ENCODE measurements at regions not wholly inside any gene's neighbourhood (a gene's known extent, or its start where the extent isn't known, plus 50 kb on each side); places are given as distances from the start of the nearest gene placed in this dataset.

- Histone ChIP-seq H2BK120ac (replicated peaks; ENCODE audit: low read depth, low read length) (no peak overlapping the region), H3K56ac (replicated peaks; ENCODE audit: insufficient read length, low read depth, low read length) (no peak overlapping the region)
- no peak for FAIRE-seq
Measured at GRCh38 chr6:132147530-132148011, 196.4 kb upstream of the CCN2 start.

More at GRCh38 chr6:132147530-132148011, 196.4 kb upstream of the CCN2 start:
- Histone ChIP-seq H4K20me1 (replicated peaks in 1 of 2; ENCODE audit: control insufficient read depth in 1 of 2, insufficient read depth in 2 of 2, low read length in 2 of 2) (no peaks in the 10 kb centered on the region), H3K27ac (ENCODE audit: low read depth, low read length) (no peak overlapping the region), H2AK5ac (ENCODE audit: low read depth, low read length) (no peak overlapping the region), H3K23ac (ENCODE audit: insufficient read length) (no peak overlapping the region), H2AFZ (ENCODE audit: low read length) (no peak overlapping the region), H3K9me3 (ENCODE audit: insufficient read depth in 2 of 2, low read depth in 1 of 2, low read length in 1 of 2) (no peaks in the 10 kb centered on the region), H3K4me1 (replicated peaks in 1 of 4; ENCODE audit: control insufficient read depth in 3 of 4, insufficient read depth in 4 of 4, low read length in 3 of 4) (peaks cover 0 to 4% (median 1%) of the 10 kb centered on the region in 4 experiments; a peak in 1 of 7 replicates), H3K36me3 (ENCODE audit: control insufficient read depth in 2 of 4, insufficient read depth in 4 of 4, low read length in 3 of 4) (no peaks in the 10 kb centered on the region), H3K27me3 (replicated peaks in 1 of 4; ENCODE audit: control insufficient read depth in 3 of 4, extremely low read depth in 1 of 4, insufficient read depth in 3 of 4, low read length in 3 of 4) (no peaks in the 10 kb centered on the region; a peak in 1 of 7 replicates), H3K79me1 (ENCODE audit: low read depth, low read length) (no peaks in the 10 kb centered on the region), H3K4ac (replicated peaks; ENCODE audit: insufficient read length, low read depth, low read length) (no peak overlapping the region), H3K79me2 (ENCODE audit: control insufficient read depth in 1 of 2, insufficient read depth in 2 of 2, low read length in 2 of 2) (no peaks in the 10 kb centered on the region), H3K4me2 (ENCODE audit: insufficient read depth in 1 of 2, low read depth in 2 of 2, low read length in 2 of 2) (no peak overlapping the region), H3K14ac (ENCODE audit: insufficient read length) (no peak overlapping the region), H4K5ac (ENCODE audit: insufficient read length, low read depth, low read length) (no peak overlapping the region), H2BK15ac (ENCODE audit: low read length) (no peak overlapping the region), H2BK12ac (ENCODE audit: low read depth, low read length) (no peak overlapping the region), H3K4me3 (ENCODE audit: extremely low read depth in 1 of 4, insufficient read depth in 2 of 4, low read depth in 3 of 4, low read length in 4 of 4) (no peak overlapping the region), H3K18ac (ENCODE audit: extremely low read depth, low read length) (no peak overlapping the region), H2BK20ac (ENCODE audit: low read length) (no peak overlapping the region; the same call in 1 of the 2 replicates), H3K23me2 (ENCODE audit: low read depth, low read length) (no peaks in the 10 kb centered on the region), H4K91ac (replicated peaks; ENCODE audit: insufficient read length, low read length) (no peak overlapping the region), H3K9ac (replicated peaks in 1 of 4; ENCODE audit: extremely low read depth in 1 of 4, low read depth in 3 of 4, low read length in 3 of 4) (no peak overlapping the region), H2BK5ac (ENCODE audit: low read depth, low read length) (no peak overlapping the region), H4K8ac (ENCODE audit: extremely low read depth, insufficient read depth, low read length) (no peak overlapping the region)
- 91% methylated on average over 2 of the region's 2 CpGs; no CpG with 5 or more reads in 1 of the 2 experiments for WGBS, 2 experiments (ENCODE audit: extremely low coverage in 1 of 2, insufficient coverage in 1 of 2, insufficient read length in 1 of 2, insufficient replicate concordance in 2 of 2, low coverage in 1 of 2, low lambda C conversion rate in 2 of 2, missing lambda C conversion rate in 1 of 2)
- ChIA-PET CTCF (ENCODE audit: partially characterized antibody) (interaction anchor here (0.6 to 1.2 kb wide), 2 partner anchors 135 to 452 kb away, joined by 3 read pairs; no protein-coding TSS in a partner anchor), POLR2A (ENCODE audit: partially characterized antibody) (interaction anchor here (0.9 kb wide), 1 partner anchor 197 kb away, joined by 3 read pairs; no protein-coding TSS in a partner anchor)
- no peak for DNase-seq (ENCODE audit: low read depth in 1 of 2, low spot score in 2 of 2)
- no peak for TF ChIP-seq RNF2 (IDR thresholded peaks at IDR 0.05; ENCODE audit: borderline replicate concordance, low read depth, low read length, missing control alignments, poor library complexity, severe bottlenecking)
- TF ChIP-seq CBX5 (IDR thresholded peaks at IDR 0.05; ENCODE audit: low read depth, low read length), result no peak
- no peak for TF ChIP-seq JUND (IDR thresholded peaks at IDR 0.05; ENCODE audit: low read length)
- TF ChIP-seq E2F6 (IDR thresholded peaks at IDR 0.05), result no peak
- TF ChIP-seq KDM5A (IDR thresholded peaks at IDR 0.05; ENCODE audit: low read length), result no peak
- TF ChIP-seq GABPA (IDR thresholded peaks at IDR 0.05; ENCODE audit: borderline replicate concordance, insufficient read depth, low read length), result no peak
- no peak for TF ChIP-seq SIX5 (IDR thresholded peaks at IDR 0.05; ENCODE audit: low read depth, low read length)
- TF ChIP-seq EZH2 (IDR thresholded peaks at IDR 0.05; ENCODE audit: low read depth, low read length, severe bottlenecking), result no peak
- TF ChIP-seq BCL11A (IDR thresholded peaks at IDR 0.05; ENCODE audit: low read depth in 2 of 2, low read length in 2 of 2), result no peak
- no peak for TF ChIP-seq TCF12 (IDR thresholded peaks at IDR 0.05; ENCODE audit: low read depth, low read length)

Data from H1 (cell line).